ENCODE measurements at regions not wholly inside any gene's neighbourhood (a gene's known extent, or its start where the extent isn't known, plus 50 kb on each side); places are given as distances from the start of the nearest gene placed in this dataset.

DNA sequence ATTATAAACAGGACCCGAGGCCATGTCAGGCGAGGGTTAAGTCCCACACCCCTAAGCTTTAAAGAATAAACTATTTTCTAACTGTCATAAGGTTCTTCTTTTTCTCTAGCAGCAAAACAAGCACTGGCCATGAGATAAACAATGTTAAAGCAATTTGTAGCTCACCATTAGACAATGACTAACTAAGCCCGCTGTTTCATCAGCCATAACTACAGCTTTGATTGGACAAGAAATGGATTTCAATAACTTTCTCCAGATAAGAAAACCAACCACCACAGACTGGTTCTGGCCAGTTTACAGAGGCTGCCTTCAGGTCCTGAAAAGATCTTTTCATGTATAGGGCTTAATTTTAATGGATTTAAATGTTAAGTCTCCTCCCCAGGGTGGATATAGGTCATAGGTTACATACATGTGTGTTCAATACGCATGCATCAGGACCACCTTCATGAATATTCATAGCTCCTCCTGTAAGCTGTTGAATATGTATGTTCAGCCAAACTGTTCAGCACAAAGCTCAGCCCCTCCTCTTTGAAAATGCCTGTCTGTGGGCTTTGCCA is 108.7 kb upstream of the RAB6C start:
- WGBS, 2 donors (ENCODE audit: low coverage in 1 of 2), result 0 to 63% methylated on average over 1 to 4 of the region's 4 CpGs
- no peak for ATAC-seq
- Histone ChIP-seq H3K4me1 (no peaks in the 10 kb centered on the region), H3K36me3 (no peaks in the 10 kb centered on the region), H3K4me3 (no peak overlapping the region), H3K9me3 (no peaks in the 10 kb centered on the region), H3K27me3 (no peaks in the 10 kb centered on the region), H3K27ac (no peak overlapping the region)
- TF ChIP-seq EP300 (IDR thresholded peaks at IDR 0.05) (no peak), POLR2A (IDR thresholded peaks at IDR 0.05) (no peak), POLR2AphosphoS5 (IDR thresholded peaks at IDR 0.05) (no peak)
- TF ChIP-seq, protein P1, sequence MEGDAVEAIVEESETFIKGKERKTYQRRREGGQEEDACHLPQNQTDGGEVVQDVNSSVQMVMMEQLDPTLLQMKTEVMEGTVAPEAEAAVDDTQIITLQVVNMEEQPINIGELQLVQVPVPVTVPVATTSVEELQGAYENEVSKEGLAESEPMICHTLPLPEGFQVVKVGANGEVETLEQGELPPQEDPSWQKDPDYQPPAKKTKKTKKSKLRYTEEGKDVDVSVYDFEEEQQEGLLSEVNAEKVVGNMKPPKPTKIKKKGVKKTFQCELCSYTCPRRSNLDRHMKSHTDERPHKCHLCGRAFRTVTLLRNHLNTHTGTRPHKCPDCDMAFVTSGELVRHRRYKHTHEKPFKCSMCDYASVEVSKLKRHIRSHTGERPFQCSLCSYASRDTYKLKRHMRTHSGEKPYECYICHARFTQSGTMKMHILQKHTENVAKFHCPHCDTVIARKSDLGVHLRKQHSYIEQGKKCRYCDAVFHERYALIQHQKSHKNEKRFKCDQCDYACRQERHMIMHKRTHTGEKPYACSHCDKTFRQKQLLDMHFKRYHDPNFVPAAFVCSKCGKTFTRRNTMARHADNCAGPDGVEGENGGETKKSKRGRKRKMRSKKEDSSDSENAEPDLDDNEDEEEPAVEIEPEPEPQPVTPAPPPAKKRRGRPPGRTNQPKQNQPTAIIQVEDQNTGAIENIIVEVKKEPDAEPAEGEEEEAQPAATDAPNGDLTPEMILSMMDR (IDR thresholded peaks at IDR 0.05), result no peak

DNA sequence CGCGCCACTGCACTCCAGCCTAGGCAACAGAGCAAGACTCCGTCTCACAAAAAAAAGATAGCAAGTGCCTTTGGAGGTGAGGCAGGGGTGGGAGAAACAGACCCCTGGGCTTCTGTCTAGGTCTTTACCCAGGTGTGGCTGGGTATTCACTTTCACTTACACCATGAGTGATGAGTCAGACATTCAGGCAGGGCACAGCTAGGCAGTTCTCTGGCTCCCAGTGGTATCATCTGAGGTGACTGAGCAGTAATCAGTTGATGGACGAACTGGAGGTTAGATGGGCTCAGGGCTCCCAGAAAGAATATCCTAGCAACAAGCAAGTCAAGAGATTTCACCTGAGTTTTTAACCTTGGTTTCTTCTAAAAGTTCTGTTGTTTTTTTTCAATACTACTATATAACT is 107.0 kb upstream of the RAB6C start:
- 63 to 100% methylated on average over 1 of the region's 4 CpGs for WGBS, 2 donors (ENCODE audit: low coverage in 1 of 2)
- H3K4me1 ChIP-seq, result peaks cover 6 to 8% (median 7%) of the 10 kb centered on the region in 3 donors
- no peak for ATAC-seq
- H3K27me3 ChIP-seq, result no peaks in the 10 kb centered on the region
- no peaks in the 10 kb centered on the region for H3K36me3 ChIP-seq
- H3K9me3 ChIP-seq, result no peaks in the 10 kb centered on the region
- H3K27ac ChIP-seq, result no peak overlapping the region
- TF ChIP-seq, protein P1 (IDR thresholded peaks at IDR 0.05), result no peak
- no peak for TF ChIP-seq EP300 (IDR thresholded peaks at IDR 0.05)
- TF ChIP-seq POLR2A (IDR thresholded peaks at IDR 0.05), result no peak
- TF ChIP-seq POLR2AphosphoS5 (IDR thresholded peaks at IDR 0.05), result no peak
- no peak overlapping the region for H3K4me3 ChIP-seq

DNA sequence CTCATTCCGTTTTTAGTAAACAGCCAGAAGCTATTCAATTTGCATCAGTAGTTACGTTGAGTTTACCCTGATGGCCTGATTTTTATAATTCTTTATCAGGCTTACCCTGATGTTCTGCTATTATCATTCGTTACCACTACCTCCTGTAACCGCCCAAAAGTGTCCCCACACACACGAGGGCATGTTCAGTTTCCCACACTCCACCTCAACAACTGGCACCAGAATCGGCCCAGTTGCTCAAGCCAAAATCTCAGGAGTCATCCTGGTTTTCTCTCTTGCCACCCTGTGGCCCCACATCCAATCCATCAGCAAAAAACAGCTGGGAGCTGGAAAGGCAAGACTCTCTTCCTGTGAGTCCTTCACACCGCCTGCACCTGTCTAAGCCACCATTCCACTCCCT is 102.9 kb upstream of the RAB6C start:
- peak overlapping the region in 3 of 4 donors; percentile 80 to 86 (median 81) for H3K27ac ChIP-seq
- WGBS, 2 donors (ENCODE audit: low coverage in 1 of 2), result 60 to 61% methylated on average over 7 of the region's 7 CpGs
- H3K36me3 ChIP-seq, result no peaks in the 10 kb centered on the region
- no peaks in the 10 kb centered on the region for H3K27me3 ChIP-seq
- H3K4me3 ChIP-seq, result peak overlapping the region; percentile 64 to 100
- no peak for ATAC-seq
- peaks cover 6 to 17% (median 9%) of the 10 kb centered on the region in 3 donors for H3K4me1 ChIP-seq
- H3K9me3 ChIP-seq, result no peaks in the 10 kb centered on the region
- TF ChIP-seq POLR2A (IDR thresholded peaks at IDR 0.05) (no peak), EP300 (IDR thresholded peaks at IDR 0.05) (no peak), POLR2AphosphoS5 (IDR thresholded peaks at IDR 0.05) (no peak)
- TF ChIP-seq, protein P1 (IDR thresholded peaks at IDR 0.05), result no peak

DNA sequence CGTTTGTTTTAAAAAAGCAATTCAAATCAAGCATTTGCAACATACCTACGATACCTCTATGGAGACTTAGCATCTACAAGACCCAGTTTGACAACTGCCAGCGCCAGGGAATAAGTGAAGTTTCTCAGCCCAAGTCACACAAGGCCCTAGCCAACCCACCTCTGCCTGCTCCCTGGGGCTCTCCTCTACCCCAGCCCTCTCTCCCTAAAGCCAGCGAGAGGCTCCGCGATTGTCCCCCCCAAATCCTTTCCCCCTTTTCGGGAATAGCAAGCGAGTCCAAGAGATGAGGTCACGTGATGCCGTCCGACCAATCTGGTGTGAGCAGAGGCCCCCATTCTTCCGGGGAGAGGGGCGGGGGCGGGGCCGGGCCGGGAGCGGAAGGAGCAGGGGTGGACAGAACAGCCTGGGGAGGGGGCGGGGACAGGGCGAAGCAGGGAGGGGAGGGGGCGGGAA is 102.2 kb upstream of the RAB6C start:
- Histone ChIP-seq H3K36me3 (no peaks in the 10 kb centered on the region), H3K4me3 (peak overlapping the region; percentile 64 to 100), H3K4me1 (peaks cover 6 to 17% (median 9%) of the 10 kb centered on the region in 3 donors), H3K27me3 (no peaks in the 10 kb centered on the region), H3K9me3 (no peaks in the 10 kb centered on the region), H3K27ac (peak overlapping the region; percentile 80 to 86 (median 83))
- no peak for TF ChIP-seq POLR2AphosphoS5 (IDR thresholded peaks at IDR 0.05)
- no peak for TF ChIP-seq POLR2A (IDR thresholded peaks at IDR 0.05)
- TF ChIP-seq, protein P1 (IDR thresholded peaks at IDR 0.05), result no peak
- TF ChIP-seq EP300 (IDR thresholded peaks at IDR 0.05), result no peak
- 0 to 4% methylated on average over 3 to 8 of the region's 20 CpGs for WGBS, 2 donors (ENCODE audit: low coverage in 1 of 2)
- peak; percentile 95 for ATAC-seq

Measured in gastroesophageal sphincter (tissue), 4 donors.